Parathyroid adenoma (tissue), 2 donors: ENCODE measurements at regions not wholly inside any gene's neighbourhood (a gene's known extent, or its start where the extent isn't known, plus 50 kb on each side); places are given as distances from the start of the nearest gene placed in this dataset.

Source experiments
- H2AFZ ChIP-seq: fragments of 300-600 bp; sonication (generic); one replicate; pipeline ENCODE4 v1.7.0; 2017; ENCODE audit warnings: antibody characterized with exemption, mild to moderate bottlenecking
- H3K27ac ChIP-seq: fragments of 300-600 bp; sonication (generic); one replicate; pipeline ENCODE4 v1.7.0; 2017
- H3K27me3 ChIP-seq: fragments of 300-600 bp; sonication (generic); one replicate; pipeline ENCODE4 v1.7.0; 2017; ENCODE audit warnings: low read length; ENCODE audit not compliant: control insufficient read depth, insufficient read depth
- H3K36me3 ChIP-seq: fragments of 300-600 bp; sonication (generic); one replicate; pipeline ENCODE4 v1.7.0; 2017; ENCODE audit warnings: low read length; ENCODE audit not compliant: control insufficient read depth, insufficient read depth
- H3K4me1 ChIP-seq: fragments of 300-600 bp; sonication (generic); one replicate; pipeline ENCODE4 v1.7.0; 2017; ENCODE audit warnings: control low read depth
- H3K4me2 ChIP-seq: fragments of 300-600 bp; sonication (generic); one replicate; pipeline ENCODE4 v1.7.0; 2017; ENCODE audit warnings: low read length
- H3K4me3 ChIP-seq: fragments of 300-600 bp; sonication (generic); one replicate; pipeline ENCODE4 v1.7.0; 2017; ENCODE audit warnings: low read depth, low read length
- H3K79me2 ChIP-seq: fragments of 300-600 bp; sonication (generic); one replicate; pipeline ENCODE4 v1.7.0; 2017; ENCODE audit warnings: control low read depth
- H3K9ac ChIP-seq: fragments of 300-600 bp; sonication (generic); one replicate; pipeline ENCODE4 v1.7.0; 2017; ENCODE audit warnings: mild to moderate bottlenecking
- H3K9me3 ChIP-seq: fragments of 300-600 bp; sonication (generic); one replicate; pipeline ENCODE4 v1.7.0; 2017; ENCODE audit warnings: low read length; ENCODE audit not compliant: control insufficient read depth
- CTCF ChIP-seq: fragments of 300-600 bp; sonication (generic); IDR thresholded peaks from one replicate; pipeline ENCODE4 v1.7.0; 2017; ENCODE audit warnings: antibody characterized with exemption, mild to moderate bottlenecking
- donor health status: primary hyperparathyroidism.

DNA sequence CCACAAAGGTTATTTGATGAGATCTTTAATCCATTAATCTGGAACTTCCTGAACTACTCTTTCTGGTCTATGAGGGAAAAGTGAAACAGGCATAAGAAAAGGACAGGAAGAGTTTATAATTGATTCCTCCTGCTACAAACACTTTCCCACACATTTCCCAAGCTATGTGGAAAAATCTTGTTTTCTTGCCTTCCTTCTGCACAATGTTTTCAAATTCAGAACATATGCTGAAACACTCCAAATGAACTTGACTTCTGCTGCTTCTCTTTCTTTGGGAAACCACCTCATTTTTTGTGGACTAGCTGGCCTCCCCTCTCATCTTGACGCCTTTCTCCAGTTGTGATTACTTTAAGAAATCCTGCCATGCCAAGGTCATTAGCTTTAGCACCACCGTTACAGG is 100.7 kb upstream of the PTPRG start:
- Histone ChIP-seq H3K4me2 (no peak overlapping the region), H3K4me1 (no peaks in the 10 kb centered on the region), H3K9me3 (no peaks in the 10 kb centered on the region), H3K27me3 (no peaks in the 10 kb centered on the region), H3K9ac (no peak overlapping the region), H3K4me3 (no peak overlapping the region), H3K36me3 (no peaks in the 10 kb centered on the region), H3K79me2 (no peaks in the 10 kb centered on the region), H2AFZ (no peak overlapping the region), H3K27ac (no peak overlapping the region)
- TF ChIP-seq CTCF, result no peak

DNA sequence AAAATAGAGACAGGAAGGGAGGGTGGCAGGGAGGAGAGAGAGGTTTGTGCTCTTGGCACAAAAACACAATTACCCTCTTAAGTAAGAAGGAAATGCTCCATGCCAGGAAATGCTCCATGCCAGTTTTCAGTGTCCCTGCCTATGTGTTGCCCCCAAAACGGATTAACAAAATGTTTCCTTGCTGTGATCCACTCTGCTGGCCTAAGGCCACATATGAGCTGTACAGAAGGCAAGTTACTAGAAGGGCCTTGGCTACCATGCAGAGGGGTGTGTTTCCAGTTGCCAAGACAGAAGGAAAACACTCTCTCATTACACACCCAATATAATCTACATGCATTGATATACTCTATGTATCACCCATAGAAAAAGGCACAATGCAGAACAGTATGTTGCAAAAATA is 98.2 kb upstream of the PTPRG start:
- H3K27ac ChIP-seq, result no peak overlapping the region
- H2AFZ ChIP-seq, result no peak overlapping the region
- no peaks in the 10 kb centered on the region for H3K9me3 ChIP-seq
- H3K4me2 ChIP-seq, result no peak overlapping the region
- no peaks in the 10 kb centered on the region for H3K36me3 ChIP-seq
- no peak for TF ChIP-seq CTCF
- H3K79me2 ChIP-seq, result no peaks in the 10 kb centered on the region
- H3K27me3 ChIP-seq, result no peaks in the 10 kb centered on the region
- no peak overlapping the region for H3K4me3 ChIP-seq
- H3K9ac ChIP-seq, result no peak overlapping the region
- no peaks in the 10 kb centered on the region for H3K4me1 ChIP-seq

- H3K79me2 ChIP-seq, result no peaks in the 10 kb centered on the region
- H2AFZ ChIP-seq, result no peak overlapping the region
- H3K4me1 ChIP-seq, result no peaks in the 10 kb centered on the region
- no peaks in the 10 kb centered on the region for H3K9me3 ChIP-seq
- H3K9ac ChIP-seq, result no peak overlapping the region
- H3K4me3 ChIP-seq, result no peak overlapping the region
- no peak overlapping the region for H3K4me2 ChIP-seq
- no peak overlapping the region for H3K27ac ChIP-seq
- no peaks in the 10 kb centered on the region for H3K27me3 ChIP-seq
- TF ChIP-seq CTCF, result no peak
- H3K36me3 ChIP-seq, result no peaks in the 10 kb centered on the region
Measured at GRCh38 chr3:61464518-61465140, 96.7 kb upstream of the PTPRG start.

DNA sequence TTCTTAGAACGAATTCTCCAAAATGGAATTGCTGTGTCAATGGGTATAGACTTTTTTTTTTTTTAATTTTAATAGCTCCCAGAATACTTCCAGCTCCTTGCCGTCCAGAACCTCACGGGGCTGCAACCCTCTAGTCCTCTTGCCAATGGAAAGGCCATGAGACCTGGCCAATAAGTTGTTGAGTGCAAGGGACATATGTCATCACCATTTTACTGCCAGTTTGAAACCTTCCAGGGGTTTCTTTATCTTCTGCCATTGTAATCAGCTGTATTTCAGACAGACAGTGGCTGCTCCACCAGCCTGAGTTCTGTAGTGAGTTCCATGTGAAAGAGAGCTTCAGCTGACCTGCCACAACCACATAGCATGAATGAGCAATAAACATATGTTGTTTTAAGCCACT is 95.0 kb upstream of the PTPRG start:
- Histone ChIP-seq H3K4me2 (no peak overlapping the region), H3K9ac (no peak overlapping the region), H3K27ac (no peak overlapping the region), H3K79me2 (no peaks in the 10 kb centered on the region), H3K4me1 (no peaks in the 10 kb centered on the region), H3K27me3 (no peaks in the 10 kb centered on the region), H3K9me3 (no peaks in the 10 kb centered on the region), H3K36me3 (no peaks in the 10 kb centered on the region), H2AFZ (no peak overlapping the region), H3K4me3 (no peak overlapping the region)
- TF ChIP-seq CTCF, result no peak

- Histone ChIP-seq H3K27ac (peak overlapping the region; percentile 9), H2AFZ (peak overlapping the region; percentile 56), H3K9me3 (no peaks in the 10 kb centered on the region), H3K27me3 (no peaks in the 10 kb centered on the region), H3K4me2 (no peak overlapping the region), H3K4me1 (peaks cover 6% of the 10 kb centered on the region), H3K9ac (no peak overlapping the region), H3K4me3 (no peak overlapping the region), H3K36me3 (no peaks in the 10 kb centered on the region), H3K79me2 (no peaks in the 10 kb centered on the region)
- no peak for TF ChIP-seq CTCF
Measured at GRCh38 chr3:61483997-61484396, 77.4 kb upstream of the PTPRG start.
